Karpas-422 (cell line): ENCODE measurements at regions not wholly inside any gene's neighbourhood (a gene's known extent, or its start where the extent isn't known, plus 50 kb on each side); places are given as distances from the start of the nearest gene placed in this dataset.
"Not testable (repeated sequence)": the region's sequence is repeated elsewhere in the genome, so short reads cannot be mapped to it uniquely, and the experiment has no call there.

Experiments used
- DNase-seq: peaks from one replicate; pipeline ENCODE4 v3.0.0-alpha.2; 2015
- H2AFZ ChIP-seq: fragments of 200-600 bp; sonication (generic); 2 replicates; pipeline ENCODE4 v1.6.1; 2014; ENCODE audit warnings: antibody characterized with exemption, low read length, mixed read lengths
- H3K27ac ChIP-seq: fragments of 200-600 bp; sonication (generic); 2 replicates; pipeline ENCODE4 v1.5.1; 2014; ENCODE audit warnings: mild to moderate bottlenecking, low read length, moderate library complexity
- H3K27me3 ChIP-seq: fragments of 200-600 bp; sonication (generic); 2 replicates; pipeline ENCODE4 v1.6.1; 2014; ENCODE audit warnings: low read length, mixed read lengths
- H3K36me3 ChIP-seq: fragments of 200-600 bp; sonication (generic); 2 replicates; pipeline ENCODE4 v1.6.1; 2014; ENCODE audit warnings: low read length, mixed read lengths; ENCODE audit not compliant: insufficient read depth
- H3K4me1 ChIP-seq: fragments of 200-600 bp; sonication (generic); 2 replicates; pipeline ENCODE4 v1.6.1; 2014; ENCODE audit warnings: mild to moderate bottlenecking, low read length, mixed read lengths
- H3K4me2 ChIP-seq: fragments of 200-600 bp; sonication (generic); 2 replicates; pipeline ENCODE4 v1.6.1; 2014; ENCODE audit warnings: low read length, low read depth, mild to moderate bottlenecking; ENCODE audit not compliant: poor library complexity, severe bottlenecking
- H3K4me3 ChIP-seq: fragments of 200-600 bp; sonication (generic); 2 replicates; pipeline ENCODE4 v1.5.1; 2014; ENCODE audit warnings: mild to moderate bottlenecking, antibody characterized with exemption, low read length, mixed read lengths
- H3K79me2 ChIP-seq: fragments of 200-600 bp; sonication (generic); 2 replicates; pipeline ENCODE4 v1.6.1; 2014; ENCODE audit warnings: mild to moderate bottlenecking, low read length, mixed read lengths
- H3K9ac ChIP-seq: fragments of 200-600 bp; sonication (generic); 2 replicates; pipeline ENCODE4 v1.6.0; 2014; ENCODE audit warnings: low read length
- H3K9me2 ChIP-seq: fragments of 200-600 bp; sonication (generic), shearing (Covaris generic); replicated peaks from 2 replicates; pipeline ENCODE4 v1.6.0; 2014; ENCODE audit warnings: mild to moderate bottlenecking, low read length, moderate library complexity; ENCODE audit not compliant: insufficient read depth
- H3K9me3 ChIP-seq: fragments of 300-700, 200-600 bp; sonication (generic); 2 replicates; pipeline ENCODE4 v1.6.1; 2014; ENCODE audit warnings: low read length, mixed read lengths
- H4K20me1 ChIP-seq: fragments of 200-600 bp; sonication (generic); 2 replicates; pipeline ENCODE4 v1.6.1; 2014; ENCODE audit warnings: mild to moderate bottlenecking, antibody characterized with exemption, low read length, low read depth; ENCODE audit not compliant: insufficient read depth

GRCh38 chr1:149368337-149368736 lies 106.5 kb upstream of the NBPF19 start:
- H3K4me3 ChIP-seq = not testable (repeated sequence)

GRCh38 chr1:149369081-149369480 lies 105.8 kb upstream of the NBPF19 start:
- not testable (repeated sequence) for DNase-seq, H4K20me1 ChIP-seq, H3K36me3 ChIP-seq, H3K27ac ChIP-seq, H3K9me2 ChIP-seq, H3K4me3 ChIP-seq, H2AFZ ChIP-seq, H3K9ac ChIP-seq, H3K4me1 ChIP-seq, H3K79me2 ChIP-seq, H3K9me3 ChIP-seq, H3K4me2 ChIP-seq, H3K27me3 ChIP-seq

More at GRCh38 chr1:149368337-149368736, 106.5 kb upstream of the NBPF19 start:
- not testable (repeated sequence) for H3K4me2 ChIP-seq, H3K79me2 ChIP-seq, H3K9me2 ChIP-seq, H3K9ac ChIP-seq, H3K36me3 ChIP-seq, H3K27ac ChIP-seq, H4K20me1 ChIP-seq, H3K27me3 ChIP-seq, H3K9me3 ChIP-seq, H2AFZ ChIP-seq, DNase-seq, H3K4me1 ChIP-seq

GRCh38 chr1:149371955-149372354 lies 102.9 kb upstream of the NBPF19 start:
- H3K4me3 ChIP-seq = not testable (repeated sequence)

GRCh38 chr1:149378462-149378861 lies 96.4 kb upstream of the NBPF19 start:
- not testable (repeated sequence) for DNase-seq, H3K36me3 ChIP-seq, H3K27me3 ChIP-seq, H3K9me3 ChIP-seq, H3K27ac ChIP-seq, H3K79me2 ChIP-seq, H3K4me2 ChIP-seq, H3K9ac ChIP-seq, H3K4me1 ChIP-seq, H3K4me3 ChIP-seq, H2AFZ ChIP-seq, H4K20me1 ChIP-seq, H3K9me2 ChIP-seq

More at GRCh38 chr1:149371955-149372354, 102.9 kb upstream of the NBPF19 start:
- H4K20me1 ChIP-seq, H3K9ac ChIP-seq, DNase-seq, H2AFZ ChIP-seq, H3K27me3 ChIP-seq, H3K27ac ChIP-seq, H3K9me2 ChIP-seq, H3K9me3 ChIP-seq, H3K79me2 ChIP-seq, H3K4me1 ChIP-seq, H3K36me3 ChIP-seq, H3K4me2 ChIP-seq: not testable (repeated sequence)

- Histone ChIP-seq H3K4me3 (peak overlapping the region; percentile 59; the same call in 1 of the 2 replicates), H3K9ac (peak overlapping the region; percentile 49), H3K4me2 (peak overlapping the region; percentile 42)
- H3K4me1 ChIP-seq, H3K27me3 ChIP-seq, H2AFZ ChIP-seq, H4K20me1 ChIP-seq, H3K79me2 ChIP-seq, H3K9me2 ChIP-seq, H3K27ac ChIP-seq, H3K36me3 ChIP-seq, H3K9me3 ChIP-seq: not testable (repeated sequence)
- peak; percentile 66 for DNase-seq
Observed at GRCh38 chr1:149390173-149390926, 84.5 kb upstream of the NBPF19 start.

GRCh38 chr1:149390931-149391330 lies 83.9 kb upstream of the NBPF19 start:
- H3K4me1 ChIP-seq, H3K9me3 ChIP-seq, H3K27ac ChIP-seq, H3K36me3 ChIP-seq, DNase-seq, H2AFZ ChIP-seq, H3K27me3 ChIP-seq, H4K20me1 ChIP-seq, H3K9me2 ChIP-seq, H3K79me2 ChIP-seq: not testable (repeated sequence)
- Histone ChIP-seq H3K4me3 (peak overlapping the region; percentile 59; the same call in 1 of the 2 replicates), H3K4me2 (peak overlapping the region; percentile 29), H3K9ac (peak overlapping the region; percentile 49)

- H3K4me1 ChIP-seq, H3K4me2 ChIP-seq, H3K9me2 ChIP-seq, H3K27me3 ChIP-seq, H3K36me3 ChIP-seq, H3K9ac ChIP-seq, H4K20me1 ChIP-seq, H3K4me3 ChIP-seq, H3K79me2 ChIP-seq, H3K9me3 ChIP-seq, H2AFZ ChIP-seq, H3K27ac ChIP-seq, DNase-seq: not testable (repeated sequence)
Observed at GRCh38 chr1:149395802-149396201, 79.0 kb upstream of the NBPF19 start.

GRCh38 chr1:149398527-149398926 lies 76.3 kb upstream of the NBPF19 start:
- H3K27ac ChIP-seq, H3K9me2 ChIP-seq, H2AFZ ChIP-seq, H3K79me2 ChIP-seq, H3K36me3 ChIP-seq, H3K4me3 ChIP-seq, H3K4me2 ChIP-seq, H3K9me3 ChIP-seq, H3K9ac ChIP-seq, DNase-seq, H3K4me1 ChIP-seq, H3K27me3 ChIP-seq, H4K20me1 ChIP-seq: not testable (repeated sequence)

GRCh38 chr1:149408404-149408803 lies 66.4 kb upstream of the NBPF19 start:
- H3K4me3 ChIP-seq, H3K9me2 ChIP-seq, DNase-seq, H3K4me2 ChIP-seq, H3K9me3 ChIP-seq, H3K79me2 ChIP-seq, H3K27ac ChIP-seq, H3K36me3 ChIP-seq, H3K4me1 ChIP-seq, H2AFZ ChIP-seq, H3K9ac ChIP-seq, H3K27me3 ChIP-seq, H4K20me1 ChIP-seq: not testable (repeated sequence)
